ENCODE measurements at regions not wholly inside any gene's neighbourhood (a gene's known extent, or its start where the extent isn't known, plus 50 kb on each side); places are given as distances from the start of the nearest gene placed in this dataset.

DNA sequence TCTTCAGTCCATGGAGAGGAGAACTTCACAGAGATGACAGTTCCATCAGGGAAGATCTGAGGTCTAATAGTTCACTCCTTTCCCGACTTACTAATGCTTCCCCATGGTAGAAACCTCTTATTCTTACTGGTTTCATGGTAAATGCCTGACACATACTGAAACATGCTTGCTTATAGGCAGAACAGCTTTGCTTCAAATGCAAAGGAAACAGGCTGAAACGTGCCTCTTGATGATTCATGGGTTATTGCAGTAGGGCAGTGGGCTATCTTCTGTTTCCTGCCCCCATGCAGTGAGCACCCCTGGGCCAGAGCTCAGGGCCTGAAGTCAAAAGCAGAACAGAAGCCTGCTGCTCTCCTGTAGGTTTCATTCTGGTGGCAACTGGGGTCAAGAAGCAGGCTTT is 223.5 kb downstream of the RDH14 start:
- TF ChIP-seq POLR2AphosphoS5 (IDR thresholded peaks at IDR 0.05; ENCODE audit: low read depth, low read length), result no peak
- no peak for TF ChIP-seq POLR2A (IDR thresholded peaks at IDR 0.05; ENCODE audit: low read depth, low read length)
- no peak for TF ChIP-seq TAF1 (IDR thresholded peaks at IDR 0.05; ENCODE audit: borderline replicate concordance, low read depth, low read length)
